Lower leg skin (tissue), 3 donors: ENCODE measurements at regions not wholly inside any gene's neighbourhood (a gene's known extent, or its start where the extent isn't known, plus 50 kb on each side); places are given as distances from the start of the nearest gene placed in this dataset.

ENCODE experiments used
- POLR2A ChIP-seq, 2 donors: fragments of 450-650 bp; IDR thresholded peaks; one replicate each; pipeline ENCODE4 v1.6.1; 2016 to 2017; ENCODE audit warnings: antibody characterized with exemption in 2 of 2, mild to moderate bottlenecking in 1 of 2, moderate library complexity in 1 of 2
- TF ChIP-seq, protein P1 (sequence below), 3 donors: fragments of 450-650 bp; IDR thresholded peaks; one replicate each; pipeline ENCODE4 v1.5.1; 2016; ENCODE audit warnings: antibody characterized with exemption in 3 of 3, mild to moderate bottlenecking in 3 of 3, moderate library complexity in 2 of 3

DNA sequence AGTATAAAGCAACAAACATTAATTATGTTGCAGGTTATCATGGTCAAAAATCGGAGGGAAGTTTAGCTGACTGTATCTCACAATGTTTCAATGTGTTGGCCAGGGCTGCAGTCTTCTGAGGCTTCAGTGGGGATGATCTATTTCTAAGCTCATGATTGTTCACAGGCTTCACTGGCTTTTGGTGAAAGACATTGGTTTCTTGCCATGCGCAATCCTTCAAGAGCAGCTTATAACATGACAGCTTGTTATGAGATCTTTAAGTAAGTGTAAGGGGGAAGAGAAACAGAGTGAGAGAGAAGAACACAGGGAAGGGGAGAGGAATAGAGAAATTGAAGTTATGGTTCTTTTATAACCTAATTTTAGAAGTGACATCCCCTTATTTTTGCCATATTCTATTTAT is 385.9 kb upstream of the CHD1 start:
- TF ChIP-seq, protein P1, sequence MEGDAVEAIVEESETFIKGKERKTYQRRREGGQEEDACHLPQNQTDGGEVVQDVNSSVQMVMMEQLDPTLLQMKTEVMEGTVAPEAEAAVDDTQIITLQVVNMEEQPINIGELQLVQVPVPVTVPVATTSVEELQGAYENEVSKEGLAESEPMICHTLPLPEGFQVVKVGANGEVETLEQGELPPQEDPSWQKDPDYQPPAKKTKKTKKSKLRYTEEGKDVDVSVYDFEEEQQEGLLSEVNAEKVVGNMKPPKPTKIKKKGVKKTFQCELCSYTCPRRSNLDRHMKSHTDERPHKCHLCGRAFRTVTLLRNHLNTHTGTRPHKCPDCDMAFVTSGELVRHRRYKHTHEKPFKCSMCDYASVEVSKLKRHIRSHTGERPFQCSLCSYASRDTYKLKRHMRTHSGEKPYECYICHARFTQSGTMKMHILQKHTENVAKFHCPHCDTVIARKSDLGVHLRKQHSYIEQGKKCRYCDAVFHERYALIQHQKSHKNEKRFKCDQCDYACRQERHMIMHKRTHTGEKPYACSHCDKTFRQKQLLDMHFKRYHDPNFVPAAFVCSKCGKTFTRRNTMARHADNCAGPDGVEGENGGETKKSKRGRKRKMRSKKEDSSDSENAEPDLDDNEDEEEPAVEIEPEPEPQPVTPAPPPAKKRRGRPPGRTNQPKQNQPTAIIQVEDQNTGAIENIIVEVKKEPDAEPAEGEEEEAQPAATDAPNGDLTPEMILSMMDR (IDR thresholded peaks at IDR 0.05) = no peak
- no peak for TF ChIP-seq POLR2A (IDR thresholded peaks at IDR 0.05)
